ENCODE measurements at regions not wholly inside any gene's neighbourhood (a gene's known extent, or its start where the extent isn't known, plus 50 kb on each side); places are given as distances from the start of the nearest gene placed in this dataset.
"Not testable (repeated sequence)": the region's sequence is repeated elsewhere in the genome, so short reads cannot be mapped to it uniquely, and the experiment has no call there.

DNA sequence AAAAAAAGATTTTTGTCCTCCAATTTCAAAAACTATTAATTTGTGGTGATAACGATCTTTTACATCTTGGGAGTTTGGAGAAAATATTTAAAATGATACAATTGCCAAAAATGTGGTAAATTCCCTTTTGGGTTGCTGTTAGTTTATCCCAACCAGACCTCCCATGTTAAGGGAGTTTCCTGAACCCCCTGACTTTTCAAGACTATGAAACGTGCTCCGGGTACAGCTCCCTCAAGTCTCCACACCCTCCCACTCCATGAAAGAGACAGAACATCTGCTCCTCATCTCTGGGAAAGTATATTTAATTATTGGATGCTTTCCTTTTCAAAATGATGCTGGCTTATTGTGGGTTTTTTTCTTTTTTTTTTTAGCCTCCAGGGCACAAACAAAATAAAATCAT lies 534.6 kb upstream of the NRP1 start (continued):
- TF ChIP-seq ATF2 (IDR thresholded peaks at IDR 0.05; ENCODE audit: low read length) = no peak
- no peak for TF ChIP-seq KDM1A (IDR thresholded peaks at IDR 0.05; ENCODE audit: borderline replicate concordance, low read length)
- no peak for TF ChIP-seq YY1 (IDR thresholded peaks at IDR 0.05; ENCODE audit: low read depth, low read length)
- no peak for TF ChIP-seq EP300 (IDR thresholded peaks at IDR 0.05; ENCODE audit: borderline replicate concordance in 1 of 2, low read depth in 2 of 2, low read length in 2 of 2)
- TF ChIP-seq, protein P1, sequence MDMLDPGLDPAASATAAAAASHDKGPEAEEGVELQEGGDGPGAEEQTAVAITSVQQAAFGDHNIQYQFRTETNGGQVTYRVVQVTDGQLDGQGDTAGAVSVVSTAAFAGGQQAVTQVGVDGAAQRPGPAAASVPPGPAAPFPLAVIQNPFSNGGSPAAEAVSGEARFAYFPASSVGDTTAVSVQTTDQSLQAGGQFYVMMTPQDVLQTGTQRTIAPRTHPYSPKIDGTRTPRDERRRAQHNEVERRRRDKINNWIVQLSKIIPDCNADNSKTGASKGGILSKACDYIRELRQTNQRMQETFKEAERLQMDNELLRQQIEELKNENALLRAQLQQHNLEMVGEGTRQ (IDR thresholded peaks at IDR 0.05; ENCODE audit: low read length) = no peak
- TF ChIP-seq RAD21 (IDR thresholded peaks at IDR 0.05 in 1 of 2, conservative IDR thresholded peaks at IDR 0.05 in 1 of 2; ENCODE audit: low read depth in 2 of 2, low read length in 2 of 2) = no peak

DNA sequence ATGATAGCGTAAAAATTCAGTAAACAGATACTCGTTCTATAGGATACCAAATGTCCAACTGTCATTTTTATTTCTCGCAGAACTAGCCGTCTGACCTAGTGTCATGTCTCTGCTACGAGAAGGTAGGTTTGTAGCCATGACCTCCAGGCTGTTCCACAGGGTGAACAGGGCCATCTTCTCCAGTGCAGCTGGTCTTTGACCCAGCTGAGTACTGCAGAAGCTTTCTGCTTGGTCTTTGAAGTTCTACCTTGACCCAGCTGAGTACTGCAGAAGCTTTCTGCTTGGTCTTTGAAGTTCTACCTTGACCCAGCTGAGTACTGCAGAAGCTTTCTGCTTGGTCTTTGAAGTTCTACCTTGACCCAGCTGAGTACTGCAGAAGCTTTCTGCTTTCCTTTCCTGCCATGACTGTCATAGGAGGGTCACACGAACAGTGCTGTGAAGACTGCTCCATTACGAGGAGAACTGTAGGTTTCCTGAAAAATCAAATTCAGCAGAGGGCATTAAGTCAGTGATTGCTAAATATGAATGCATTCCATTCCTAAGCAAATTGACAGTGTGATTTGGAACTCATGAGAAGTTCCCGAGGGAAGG lies 532.8 kb upstream of the NRP1 start:
- H3K36me3 ChIP-seq (ENCODE audit: control insufficient read depth in 2 of 4, insufficient read depth in 4 of 4, low read length in 3 of 4); H3K4me3 ChIP-seq (ENCODE audit: extremely low read depth in 1 of 4, insufficient read depth in 2 of 4, low read depth in 3 of 4, low read length in 4 of 4); H3K14ac ChIP-seq (ENCODE audit: insufficient read length); POLR2A ChIA-PET (ENCODE audit: partially characterized antibody); H2BK15ac ChIP-seq (ENCODE audit: low read length); H3K27me3 ChIP-seq (replicated peaks in 1 of 4; ENCODE audit: control insufficient read depth in 3 of 4, extremely low read depth in 1 of 4, insufficient read depth in 3 of 4, low read length in 3 of 4); CTCF ChIA-PET (ENCODE audit: partially characterized antibody); H4K91ac ChIP-seq (replicated peaks; ENCODE audit: insufficient read length, low read length); H2BK12ac ChIP-seq (ENCODE audit: low read depth, low read length); H2BK5ac ChIP-seq (ENCODE audit: low read depth, low read length); H2BK20ac ChIP-seq (ENCODE audit: low read length); H3K4ac ChIP-seq (replicated peaks; ENCODE audit: insufficient read length, low read depth, low read length); H3K18ac ChIP-seq (ENCODE audit: extremely low read depth, low read length); DNase-seq (ENCODE audit: low read depth in 1 of 2, low spot score in 2 of 2); H3K9ac ChIP-seq (replicated peaks in 1 of 4; ENCODE audit: extremely low read depth in 1 of 4, low read depth in 3 of 4, low read length in 3 of 4); H2AK5ac ChIP-seq (ENCODE audit: low read depth, low read length); FAIRE-seq; H3K27ac ChIP-seq (ENCODE audit: low read depth, low read length); H3K4me1 ChIP-seq (replicated peaks in 1 of 4; ENCODE audit: control insufficient read depth in 3 of 4, insufficient read depth in 4 of 4, low read length in 3 of 4); H2BK120ac ChIP-seq (replicated peaks; ENCODE audit: low read depth, low read length); H3K9me3 ChIP-seq (ENCODE audit: insufficient read depth in 2 of 2, low read depth in 1 of 2, low read length in 1 of 2); H4K5ac ChIP-seq (ENCODE audit: insufficient read length, low read depth, low read length); H4K8ac ChIP-seq (ENCODE audit: extremely low read depth, insufficient read depth, low read length); H3K4me2 ChIP-seq (ENCODE audit: insufficient read depth in 1 of 2, low read depth in 2 of 2, low read length in 2 of 2); H2AFZ ChIP-seq (ENCODE audit: low read length); H3K79me2 ChIP-seq (ENCODE audit: control insufficient read depth in 1 of 2, insufficient read depth in 2 of 2, low read length in 2 of 2); H3K56ac ChIP-seq (replicated peaks; ENCODE audit: insufficient read length, low read depth, low read length); H3K23ac ChIP-seq (ENCODE audit: insufficient read length); H4K20me1 ChIP-seq (replicated peaks in 1 of 2; ENCODE audit: control insufficient read depth in 1 of 2, insufficient read depth in 2 of 2, low read length in 2 of 2); H3K23me2 ChIP-seq (ENCODE audit: low read depth, low read length); H3K79me1 ChIP-seq (ENCODE audit: low read depth, low read length): not testable (repeated sequence)
- WGBS, 2 experiments (ENCODE audit: extremely low coverage in 1 of 2, insufficient coverage in 1 of 2, insufficient read length in 1 of 2, insufficient replicate concordance in 2 of 2, low coverage in 1 of 2, low lambda C conversion rate in 2 of 2, missing lambda C conversion rate in 1 of 2) = 88% methylated on average over 8 of the region's 8 CpGs; no CpG with 5 or more reads in 1 of the 2 experiments

Data from H1 (cell line).